H9 (cell line): ENCODE measurements at regions not wholly inside any gene's neighbourhood (a gene's known extent, or its start where the extent isn't known, plus 50 kb on each side); places are given as distances from the start of the nearest gene placed in this dataset.

ENCODE experiments used
- DNase-seq: peaks from one replicate; pipeline ENCODE4 v3.0.0-alpha.2; 2017
- H2AFZ ChIP-seq: one replicate; pipeline ENCODE4 v1.6.1; 2013; ENCODE audit warnings: mild to moderate bottlenecking, low read length, control low read depth, moderate library complexity
- H2AK5ac ChIP-seq: 2 replicates; pipeline ENCODE4 v1.6.1; 2013; ENCODE audit warnings: low read length, control low read depth, mixed read lengths; ENCODE audit not compliant: insufficient read length
- H2BK120ac ChIP-seq: one replicate; pipeline ENCODE4 v1.6.1; 2013; ENCODE audit warnings: low read depth, mild to moderate bottlenecking, low read length, control low read depth, inconsistent platforms; ENCODE audit not compliant: poor library complexity, severe bottlenecking
- H2BK12ac ChIP-seq: 2 replicates; pipeline ENCODE4 v1.6.1; 2013; ENCODE audit warnings: low read length, control low read depth, mixed read lengths, low read depth; ENCODE audit not compliant: insufficient read length
- H2BK15ac ChIP-seq: 2 replicates; pipeline ENCODE4 v1.6.1; 2013; ENCODE audit warnings: low read depth, low read length, control low read depth
- H2BK20ac ChIP-seq: one replicate; pipeline ENCODE4 v1.6.1; 2013; ENCODE audit warnings: low read depth, mild to moderate bottlenecking, low read length, control low read depth, inconsistent platforms; ENCODE audit not compliant: poor library complexity, severe bottlenecking
- H2BK5ac ChIP-seq: 2 replicates; pipeline ENCODE4 v1.6.1; 2013; ENCODE audit warnings: low read length, control low read depth, mixed read lengths; ENCODE audit not compliant: insufficient read length
- H3K14ac ChIP-seq: 2 replicates; pipeline ENCODE4 v1.6.1; 2013; ENCODE audit warnings: low read length, control low read depth; ENCODE audit not compliant: insufficient read depth
- H3K18ac ChIP-seq: 2 replicates; pipeline ENCODE4 v1.6.1; 2013; ENCODE audit warnings: low read depth, mild to moderate bottlenecking, mixed read lengths, low read length, control low read depth; ENCODE audit not compliant: insufficient read length
- H3K23ac ChIP-seq: 2 replicates; pipeline ENCODE4 v1.6.1; 2013; ENCODE audit warnings: low read length, control low read depth, mixed read lengths, low read depth; ENCODE audit not compliant: insufficient read length
- H3K23me2 ChIP-seq: 2 replicates; pipeline ENCODE4 v1.6.1; 2013; ENCODE audit warnings: low read depth, mild to moderate bottlenecking, mixed read lengths, low read length, control low read depth; ENCODE audit not compliant: insufficient read length, poor library complexity, severe bottlenecking
- H3K27ac ChIP-seq: 2 replicates; pipeline ENCODE4 v1.5.1; 2013; ENCODE audit warnings: low read length, control low read depth, mixed read lengths, low read depth; ENCODE audit not compliant: insufficient read length
- H3K27me3 ChIP-seq: 2 replicates; pipeline ENCODE4 v1.6.1; 2013; ENCODE audit warnings: low read length, control low read depth, inconsistent platforms; ENCODE audit not compliant: insufficient read depth
- H3K4ac ChIP-seq: 2 replicates; pipeline ENCODE4 v1.6.1; 2013; ENCODE audit warnings: low read depth, mild to moderate bottlenecking, control low read depth, inconsistent platforms, low read length, moderate library complexity
- H3K4me1 ChIP-seq: 2 replicates; pipeline ENCODE4 v1.6.1; 2013; ENCODE audit warnings: low read length, control low read depth, inconsistent platforms; ENCODE audit not compliant: insufficient read depth
- H3K4me2 ChIP-seq: 2 replicates; pipeline ENCODE4 v1.6.1; 2013; ENCODE audit warnings: low read length, control low read depth, mixed read lengths; ENCODE audit not compliant: insufficient read length, insufficient read depth
- H3K56ac ChIP-seq: 2 replicates; pipeline ENCODE4 v1.6.1; 2013; ENCODE audit warnings: low read depth, mild to moderate bottlenecking, mixed read lengths, low read length, control low read depth; ENCODE audit not compliant: insufficient read length
- H3K79me1 ChIP-seq: 2 replicates; pipeline ENCODE4 v1.6.1; 2013; ENCODE audit warnings: low read depth, mild to moderate bottlenecking, moderate library complexity, low read length, control low read depth, inconsistent platforms; ENCODE audit not compliant: insufficient read depth, poor library complexity, severe bottlenecking
- H3K79me2 ChIP-seq: 2 replicates; pipeline ENCODE4 v1.6.1; 2013; ENCODE audit warnings: low read length, control low read depth, inconsistent platforms; ENCODE audit not compliant: insufficient read depth
- H3K9ac ChIP-seq: 2 replicates; pipeline ENCODE4 v1.6.1; 2013; ENCODE audit warnings: low read length, control low read depth, mixed read lengths; ENCODE audit not compliant: insufficient read length; ENCODE audit errors: extremely low read depth
- H3K9me3 ChIP-seq: one replicate; pipeline ENCODE4 v1.6.1; 2013; ENCODE audit warnings: low read depth, low read length, inconsistent platforms; ENCODE audit not compliant: control insufficient read depth
- H3T11ph ChIP-seq: one replicate; pipeline ENCODE4 v1.6.1; 2013; ENCODE audit warnings: mild to moderate bottlenecking, low read length, control low read depth, inconsistent platforms
- H4K20me1 ChIP-seq: one replicate; pipeline ENCODE4 v1.6.1; 2013; ENCODE audit not compliant: control insufficient read depth, insufficient read length, insufficient read depth
- H4K5ac ChIP-seq: 2 replicates; pipeline ENCODE4 v1.6.1; 2013; ENCODE audit warnings: low read depth, mild to moderate bottlenecking, mixed read lengths, low read length, control low read depth; ENCODE audit not compliant: insufficient read length
- H4K8ac ChIP-seq: replicated peaks from 2 replicates; pipeline ENCODE4 v1.6.1; 2013; ENCODE audit warnings: low read length, control low read depth, mixed read lengths, low read depth; ENCODE audit not compliant: insufficient read length
- H4K91ac ChIP-seq: 2 replicates; pipeline ENCODE4 v1.6.1; 2013; ENCODE audit warnings: low read depth, mild to moderate bottlenecking, moderate library complexity, mixed read lengths, low read length, control low read depth; ENCODE audit not compliant: insufficient read length
- H3K27ac Mint-ChIP-seq, 3 experiments: 2 replicates in 2 of 3; 3 replicates in 1 of 3; pipeline ENCODE4 v1.8.0; 2020 to 2021; ENCODE audit warnings: mixed read lengths in 3 of 3, mild to moderate bottlenecking in 1 of 3, moderate library complexity in 1 of 3
- H3K27me3 Mint-ChIP-seq: 2 replicates; pipeline ENCODE4 v1.8.0; 2021; ENCODE audit warnings: low read depth, mild to moderate bottlenecking, moderate library complexity, mixed read lengths
- H3K36me3 Mint-ChIP-seq, 3 experiments: 2 replicates in 2 of 3; 3 replicates in 1 of 3; pipeline ENCODE4 v1.8.0; 2020 to 2021; ENCODE audit warnings: low read depth in 3 of 3, mixed read lengths in 3 of 3; ENCODE audit not compliant: insufficient read depth in 1 of 3
- H3K4me1 Mint-ChIP-seq, 2 experiments: 2 replicates each; pipeline ENCODE4 v1.8.0; 2020; ENCODE audit warnings: mixed read lengths in 2 of 2
- H3K4me3 Mint-ChIP-seq, 2 experiments: 2 replicates in 1 of 2; 3 replicates in 1 of 2; pipeline ENCODE4 v1.8.0; 2020 to 2021; ENCODE audit warnings: mild to moderate bottlenecking in 2 of 2, mixed read lengths in 2 of 2, moderate library complexity in 1 of 2
- H3K9me3 Mint-ChIP-seq, 2 experiments: 2 replicates in 1 of 2; 3 replicates in 1 of 2; pipeline ENCODE4 v1.8.0; 2020; ENCODE audit warnings: mild to moderate bottlenecking in 2 of 2, mixed read lengths in 2 of 2, moderate library complexity in 1 of 2
- CTCF ChIP-seq: fragments of 200-600 bp; sonication (generic); conservative IDR thresholded peaks from 3 replicates; pipeline ENCODE4 v1.8.0; 2021; ENCODE audit warnings: antibody characterized with exemption, mild to moderate bottlenecking
- WGBS: extraction: QIAGEN DNeasy Blood & Tissue Kit; methylation state at CpG from one replicate; pipeline ENCODE4 v1.1.7; 2013; ENCODE audit warnings: missing lambda C conversion rate, low lambda C conversion rate, mixed read lengths; ENCODE audit not compliant: insufficient read length; ENCODE audit errors: extremely low coverage; 5-methylcytosine and 5-hydroxymethylcytosine counted together

GRCh38 chrX:13142891-13143290 is 98.5 kb upstream of the FAM9C start:
- H3K9me3 ChIP-seq = peaks cover 31% of the 10 kb centered on the region
- no peaks in the 10 kb centered on the region for H3K4me1 ChIP-seq
- H2BK5ac ChIP-seq = no peak overlapping the region
- no peak overlapping the region for H2BK120ac ChIP-seq
- Mint-ChIP-seq H3K4me3 (no peak overlapping the region), H3K4me1 (no peaks in the 10 kb centered on the region), H3K9me3 (peaks cover 68 to 81% of the 10 kb centered on the region in 2 experiments), H3K36me3 (peaks cover 24 to 44% (median 31%) of the 10 kb centered on the region in 3 experiments), H3K27ac (no peak overlapping the region), H3K27me3 (no peaks in the 10 kb centered on the region)
- H3K27ac ChIP-seq = no peak overlapping the region
- H3K23ac ChIP-seq = no peak overlapping the region
- no peak overlapping the region for H2BK15ac ChIP-seq
- WGBS = no CpG with 5 or more reads among the region's 3 CpGs
- H4K20me1 ChIP-seq = no peaks in the 10 kb centered on the region
- no peak overlapping the region for H3K4ac ChIP-seq
- no peak overlapping the region for H2BK12ac ChIP-seq
- H3K79me1 ChIP-seq = no peaks in the 10 kb centered on the region
- H2AFZ ChIP-seq = no peak overlapping the region
- H2BK20ac ChIP-seq = no peak overlapping the region
- no peak overlapping the region for H4K91ac ChIP-seq
- H3K56ac ChIP-seq = no peak overlapping the region
- H3K23me2 ChIP-seq = no peaks in the 10 kb centered on the region
- H2AK5ac ChIP-seq = no peak overlapping the region
- no peak for TF ChIP-seq CTCF
- H3T11ph ChIP-seq = no peak overlapping the region
- H3K18ac ChIP-seq = no peak overlapping the region
- no peak for DNase-seq
- no peaks in the 10 kb centered on the region for H3K79me2 ChIP-seq
- no peak overlapping the region for H3K9ac ChIP-seq
- no peaks in the 10 kb centered on the region for H3K27me3 ChIP-seq
- no peak overlapping the region for H3K4me2 ChIP-seq
- no peak overlapping the region for H3K14ac ChIP-seq
- H4K8ac ChIP-seq = no peak overlapping the region
- H4K5ac ChIP-seq = no peak overlapping the region
